Adrenal gland (tissue), 9 donors: ENCODE measurements at regions not wholly inside any gene's neighbourhood (a gene's known extent, or its start where the extent isn't known, plus 50 kb on each side); places are given as distances from the start of the nearest gene placed in this dataset.

Experiments
- DNase-seq, 7 donors: peaks; one replicate each; pipeline ENCODE4 v3.0.0-alpha.2; 2019 to 2020
- H3K27ac ChIP-seq, 5 donors: fragments of 200-600 bp; sonication (generic) in 4 of 5; 1 replicate in 3 of 5; 2 replicates in 2 of 5; pipeline versions ENCODE4 v1.5.1 to v1.8.0; 2016 to 2020; ENCODE audit warnings: mild to moderate bottlenecking in 1 of 5
- H3K27me3 ChIP-seq: fragments of 200-600 bp; 2 replicates; pipeline ENCODE4 v1.8.0; 2021
- H3K36me3 ChIP-seq, 2 donors: fragments of 200-600 bp; replicated peaks in 1 of 2; 1 replicate in 1 of 2; 2 replicates in 1 of 2; pipeline versions ENCODE4 v1.5.1 to v1.8.0; 2018 to 2022
- H3K4me1 ChIP-seq, 2 donors: fragments of 200-600 bp; replicated peaks in 1 of 2; 1 replicate in 1 of 2; 2 replicates in 1 of 2; pipeline versions ENCODE4 v1.5.1 to v1.8.0; 2018 to 2021
- H3K4me3 ChIP-seq, 4 donors: fragments of 200-600 bp; sonication (generic) in 3 of 4; one replicate each; pipeline ENCODE4 v1.5.1; 2016 to 2018
- H3K9me3 ChIP-seq, 3 donors: fragments of 200-600 bp; sonication (generic) in 1 of 3; replicated peaks in 1 of 3; 1 replicate in 2 of 3; 2 replicates in 1 of 3; pipeline versions ENCODE4 v1.5.1 to v1.8.0; 2016 to 2021
- POLR2A ChIP-seq, 2 donors: fragments of 450-650 bp; IDR thresholded peaks; one replicate each; pipeline ENCODE4 v1.6.1; 2017; ENCODE audit warnings: antibody characterized with exemption in 2 of 2, mild to moderate bottlenecking in 2 of 2, moderate library complexity in 1 of 2
- WGBS, 4 donors: extraction: QIAGEN DNeasy Blood & Tissue Kit in 2 of 4; methylation state at CpG; one replicate each; pipeline versions ENCODE4 v1.1.5 to v1.1.7; 2013 to 2017; 5-methylcytosine and 5-hydroxymethylcytosine counted together
- intact Hi-C, 2 donors: fragments of 100-400 bp; cut with DNase I; formaldehyde crosslinking; loops; one replicate each; pipeline versions ENCODE4 v1.14.1 to v1.15.0; 2022 to 2023
- TF ChIP-seq, protein P1 (sequence below), 6 experiments: fragments of 450-650 bp in 4 of 6; fragments of 200-600 bp in 2 of 6; sonication (generic) in 1 of 6; IDR thresholded peaks; 1 replicate in 5 of 6; 2 replicates in 1 of 6; pipeline versions ENCODE4 v1.5.1 to v1.8.0; 2016 to 2021; ENCODE audit warnings: antibody characterized with exemption in 6 of 6, mild to moderate bottlenecking in 2 of 6, moderate library complexity in 1 of 6
- donor health status: healthy with polysubstance abuse.
- donor health status: Bipolar disorder and iron deficiency.
- donor health status: DM: yes; HTN: yes; CAD: no.
- donor health status: DM: no; HTN: no; CAD: no.
- donor health status: DM: no; HTN: no; CAD: no.

DNA sequence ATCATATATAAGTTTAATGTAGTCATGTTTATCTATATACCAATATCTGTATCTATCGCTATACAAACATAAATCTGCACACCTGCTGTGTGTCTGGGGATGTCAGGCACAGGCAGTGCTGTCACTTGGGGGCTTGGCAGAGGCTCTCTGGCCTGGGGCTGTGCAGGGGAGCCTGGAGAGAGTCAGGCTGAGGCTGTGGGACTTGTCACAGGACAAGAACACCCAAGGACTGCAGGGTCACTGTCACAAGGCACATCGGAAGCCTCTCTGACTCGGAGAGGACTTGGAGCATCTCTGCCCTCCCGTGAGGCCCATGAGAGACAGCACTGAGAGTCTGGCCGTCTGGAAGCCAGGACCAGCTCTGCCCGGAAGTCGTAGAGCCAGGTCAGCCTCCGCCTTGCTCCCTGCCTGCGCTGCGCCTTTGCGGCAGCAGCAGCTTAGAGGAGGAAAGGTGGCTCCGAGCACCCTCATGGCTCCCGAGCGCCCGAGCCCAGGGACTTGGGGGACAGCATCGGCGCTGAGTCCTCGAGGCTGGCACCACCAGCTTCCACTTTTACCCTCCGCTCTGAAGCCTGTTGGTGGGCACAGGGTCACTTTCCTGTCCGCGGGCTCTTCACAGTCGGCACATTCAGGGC is 280.3 kb downstream of the NDUFA10 start:
- intact Hi-C loops, result no loop called here
- TF ChIP-seq, protein P1, sequence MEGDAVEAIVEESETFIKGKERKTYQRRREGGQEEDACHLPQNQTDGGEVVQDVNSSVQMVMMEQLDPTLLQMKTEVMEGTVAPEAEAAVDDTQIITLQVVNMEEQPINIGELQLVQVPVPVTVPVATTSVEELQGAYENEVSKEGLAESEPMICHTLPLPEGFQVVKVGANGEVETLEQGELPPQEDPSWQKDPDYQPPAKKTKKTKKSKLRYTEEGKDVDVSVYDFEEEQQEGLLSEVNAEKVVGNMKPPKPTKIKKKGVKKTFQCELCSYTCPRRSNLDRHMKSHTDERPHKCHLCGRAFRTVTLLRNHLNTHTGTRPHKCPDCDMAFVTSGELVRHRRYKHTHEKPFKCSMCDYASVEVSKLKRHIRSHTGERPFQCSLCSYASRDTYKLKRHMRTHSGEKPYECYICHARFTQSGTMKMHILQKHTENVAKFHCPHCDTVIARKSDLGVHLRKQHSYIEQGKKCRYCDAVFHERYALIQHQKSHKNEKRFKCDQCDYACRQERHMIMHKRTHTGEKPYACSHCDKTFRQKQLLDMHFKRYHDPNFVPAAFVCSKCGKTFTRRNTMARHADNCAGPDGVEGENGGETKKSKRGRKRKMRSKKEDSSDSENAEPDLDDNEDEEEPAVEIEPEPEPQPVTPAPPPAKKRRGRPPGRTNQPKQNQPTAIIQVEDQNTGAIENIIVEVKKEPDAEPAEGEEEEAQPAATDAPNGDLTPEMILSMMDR (IDR thresholded peaks at IDR 0.05), result no peak
- no peak for TF ChIP-seq POLR2A (IDR thresholded peaks at IDR 0.05)
- no peaks in the 10 kb centered on the region for H3K36me3 ChIP-seq
- H3K4me1 ChIP-seq, result no peaks in the 10 kb centered on the region
- no peaks in the 10 kb centered on the region for H3K27me3 ChIP-seq
- no peaks in the 10 kb centered on the region for H3K9me3 ChIP-seq
- WGBS, 4 donors, result 90 to 94% (median 91%) methylated on average over 1 to 22 of the region's 22 CpGs
- DNase-seq, result no peak
- no peak overlapping the region for H3K4me3 ChIP-seq
- H3K27ac ChIP-seq, result no peak overlapping the region

DNA sequence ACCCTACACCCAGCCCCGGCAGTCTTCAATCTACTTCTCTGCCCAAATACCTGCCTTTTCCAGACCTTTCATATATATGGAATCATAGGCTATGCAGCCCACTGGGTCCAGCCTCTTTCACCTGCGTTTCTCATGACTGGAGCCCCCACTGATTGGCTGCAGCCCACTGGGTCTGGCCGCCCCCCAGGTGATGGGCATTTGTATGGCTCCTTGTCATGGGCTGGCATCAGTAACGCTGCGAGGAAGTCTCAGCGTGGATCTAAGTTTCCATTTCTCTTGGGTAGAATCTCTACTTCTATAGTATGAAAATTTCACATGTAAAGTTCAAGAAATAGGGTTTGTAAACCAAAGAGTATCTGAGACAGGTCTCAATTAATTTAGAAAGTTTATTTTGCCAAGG is 281.9 kb downstream of the NDUFA10 start:
- 85 to 88% (median 87%) methylated on average over 6 of the region's 6 CpGs for WGBS, 4 donors
- intact Hi-C loops, result no loop called here
- no peak for DNase-seq
- Histone ChIP-seq H3K27ac (no peak overlapping the region), H3K27me3 (no peaks in the 10 kb centered on the region), H3K9me3 (no peaks in the 10 kb centered on the region), H3K4me3 (no peak overlapping the region), H3K36me3 (no peaks in the 10 kb centered on the region), H3K4me1 (no peaks in the 10 kb centered on the region)
- TF ChIP-seq, protein P1 (IDR thresholded peaks at IDR 0.05), result no peak
- no peak for TF ChIP-seq POLR2A (IDR thresholded peaks at IDR 0.05)

DNA sequence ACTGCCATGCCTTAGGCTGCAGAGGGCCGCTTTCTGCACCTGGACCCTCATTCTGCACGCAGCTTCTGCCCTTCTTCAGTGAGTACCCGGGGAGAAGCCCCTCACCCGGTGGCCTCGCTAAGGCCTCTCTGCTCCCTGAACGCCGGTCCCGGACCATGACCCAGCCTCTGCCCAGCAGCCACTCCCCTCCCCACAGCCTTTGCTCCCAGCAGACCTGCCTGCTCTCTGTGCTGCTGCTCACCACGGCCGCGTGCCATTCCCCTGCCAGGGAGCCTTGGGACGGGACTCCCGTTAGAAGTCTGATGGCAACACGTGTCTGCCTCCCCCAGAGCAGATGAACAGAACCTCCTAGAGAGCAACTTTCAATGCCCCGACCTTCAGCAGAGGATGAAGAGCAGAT is 282.8 kb downstream of the NDUFA10 start:
- Histone ChIP-seq H3K9me3 (no peaks in the 10 kb centered on the region), H3K4me3 (no peak overlapping the region), H3K27ac (no peak overlapping the region), H3K4me1 (no peaks in the 10 kb centered on the region), H3K27me3 (no peaks in the 10 kb centered on the region), H3K36me3 (no peaks in the 10 kb centered on the region)
- TF ChIP-seq POLR2A (IDR thresholded peaks at IDR 0.05), result no peak
- TF ChIP-seq, protein P1 (IDR thresholded peaks at IDR 0.05), result no peak
- intact Hi-C loops, result no loop called here
- WGBS, 4 donors, result 65 to 80% (median 74%) methylated on average over 11 to 15 of the region's 15 CpGs
- no peak for DNase-seq

DNA sequence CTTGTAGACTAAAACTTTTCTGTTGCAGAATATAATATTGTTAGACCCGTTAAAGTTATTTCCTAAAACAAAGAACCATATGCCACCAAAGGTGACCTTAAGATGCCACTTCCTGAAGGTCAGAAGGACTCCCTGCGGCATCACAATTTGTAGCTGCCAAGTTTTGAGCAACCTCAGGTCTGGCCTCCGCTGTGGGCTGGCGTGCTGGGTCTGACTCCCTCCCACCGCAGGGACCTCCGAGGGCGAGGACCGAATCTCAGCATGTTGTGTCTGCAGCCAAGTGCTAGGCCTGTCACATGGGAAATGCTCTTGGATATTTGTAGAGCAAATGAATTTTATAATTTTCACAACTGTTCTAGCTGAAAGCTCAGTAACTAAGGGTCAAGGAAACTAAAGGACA is 285.9 kb downstream of the NDUFA10 start:
- TF ChIP-seq, protein P1 (IDR thresholded peaks at IDR 0.05), result no peak
- TF ChIP-seq POLR2A (IDR thresholded peaks at IDR 0.05), result no peak
- intact Hi-C loops, result no loop called here
- Histone ChIP-seq H3K36me3 (no peaks in the 10 kb centered on the region), H3K4me1 (no peaks in the 10 kb centered on the region), H3K27me3 (no peaks in the 10 kb centered on the region), H3K27ac (no peak overlapping the region), H3K4me3 (no peak overlapping the region), H3K9me3 (no peaks in the 10 kb centered on the region)
- no peak for DNase-seq
- 55 to 76% (median 73%) methylated on average over 8 of the region's 8 CpGs for WGBS, 4 donors
